ENCODE measurements at regions not wholly inside any gene's neighbourhood (a gene's known extent, or its start where the extent isn't known, plus 50 kb on each side); places are given as distances from the start of the nearest gene placed in this dataset.

GRCh38 chr2:198975779-198976178 lies 482.0 kb downstream of the SATB2 start:
- TF ChIP-seq YY1 (IDR thresholded peaks at IDR 0.05; ENCODE audit: insufficient read depth, insufficient read length): no peak
- TF ChIP-seq ZNF274 (IDR thresholded peaks at IDR 0.05; ENCODE audit: low read depth, low read length): no peak
